ENCODE measurements at regions not wholly inside any gene's neighbourhood (a gene's known extent, or its start where the extent isn't known, plus 50 kb on each side); places are given as distances from the start of the nearest gene placed in this dataset.
"Not testable (repeated sequence)": the region's sequence is repeated elsewhere in the genome, so short reads cannot be mapped to it uniquely, and the experiment has no call there.

DNA sequence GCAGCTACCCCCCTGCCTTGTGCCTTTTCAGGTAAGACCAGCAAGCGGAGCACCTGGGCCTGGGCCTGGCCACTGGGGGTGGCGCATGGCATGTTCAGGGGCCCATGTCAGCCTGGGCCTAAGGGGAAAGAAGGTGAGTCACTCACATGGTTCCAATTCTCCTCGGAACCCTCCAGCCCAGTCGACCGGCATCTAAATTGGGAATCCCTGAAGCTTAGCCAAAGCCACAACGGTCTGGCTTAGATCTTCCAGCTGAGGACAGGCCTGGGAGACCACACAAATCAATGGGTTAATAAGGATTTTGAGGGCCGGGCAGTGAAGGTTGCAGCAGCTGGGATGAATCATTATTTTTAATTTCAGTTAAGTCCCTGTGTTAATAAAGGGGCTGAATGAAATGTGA, 145.1 kb upstream of the SMYD2 start:
- DNase-seq (ENCODE audit: low read depth), result no peak
- no peak overlapping the region for H3K4me3 ChIP-seq (ENCODE audit: low read depth, low read length)
- no peak for TF ChIP-seq CTCF (IDR thresholded peaks at IDR 0.05; ENCODE audit: insufficient read depth, low read depth, low read length)

DNA sequence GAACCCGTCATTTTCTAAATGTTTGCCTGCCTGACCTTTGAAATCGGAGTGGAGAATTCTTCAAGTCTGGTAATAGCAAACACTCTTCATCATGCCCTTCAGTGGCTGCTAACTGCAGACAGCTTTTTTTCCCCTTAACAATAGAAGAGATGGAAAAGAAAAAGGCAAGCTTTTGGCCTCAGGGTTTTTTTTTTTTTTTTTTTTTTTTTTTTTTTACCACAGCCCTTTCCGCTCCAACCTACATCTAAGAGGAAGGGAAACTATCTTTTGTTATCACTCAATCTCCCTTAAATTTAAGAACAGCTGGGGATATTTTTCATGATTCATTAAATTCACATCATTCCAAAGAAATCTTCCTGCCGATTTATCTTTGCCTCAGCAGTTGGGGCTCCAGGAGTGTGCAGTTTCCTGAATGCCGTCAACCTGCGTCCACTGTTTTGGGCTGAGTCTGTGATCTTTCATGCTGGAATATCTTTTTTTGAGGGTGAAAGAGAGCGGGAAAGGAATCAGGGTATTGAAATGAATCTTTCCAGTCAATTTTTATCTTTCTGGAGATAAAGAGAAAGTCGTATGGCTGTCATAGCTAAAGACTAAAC, 144.5 kb upstream of the SMYD2 start:
- H3K4me3 ChIP-seq (ENCODE audit: low read depth, low read length), result no peak overlapping the region
- DNase-seq (ENCODE audit: low read depth), result no peak
- no peak for TF ChIP-seq CTCF (IDR thresholded peaks at IDR 0.05; ENCODE audit: insufficient read depth, low read depth, low read length)

DNA sequence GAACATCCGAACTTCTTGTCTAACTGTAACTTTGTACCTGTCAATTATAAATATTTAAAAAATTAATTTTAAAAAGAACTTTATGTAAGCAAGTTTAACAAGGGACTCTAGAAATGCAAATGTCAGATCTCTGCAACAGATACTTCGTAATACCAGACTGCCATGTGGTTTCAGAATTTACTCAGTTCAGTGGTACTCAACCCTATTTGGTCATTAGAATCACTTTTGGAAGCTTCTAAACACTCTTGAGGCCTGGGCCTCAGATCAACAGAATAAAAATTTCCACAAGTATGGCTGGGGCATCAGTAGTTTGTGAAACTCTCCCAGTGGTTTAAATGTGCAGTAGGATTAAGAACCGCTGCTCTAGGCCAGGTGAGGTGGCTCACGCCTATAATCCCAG, 139.5 kb upstream of the SMYD2 start:
- H3K4me3 ChIP-seq (ENCODE audit: low read depth, low read length), result no peak overlapping the region
- no peak for DNase-seq (ENCODE audit: low read depth)
- no peak for TF ChIP-seq CTCF (IDR thresholded peaks at IDR 0.05; ENCODE audit: insufficient read depth, low read depth, low read length)

GRCh38 chr1:214143006-214143992, 137.7 kb upstream of the SMYD2 start:
- no peak for DNase-seq (ENCODE audit: low read depth)
- TF ChIP-seq CTCF (IDR thresholded peaks at IDR 0.05; ENCODE audit: insufficient read depth, low read depth, low read length), result no peak
- H3K4me3 ChIP-seq (ENCODE audit: low read depth, low read length), result no peak overlapping the region

DNA sequence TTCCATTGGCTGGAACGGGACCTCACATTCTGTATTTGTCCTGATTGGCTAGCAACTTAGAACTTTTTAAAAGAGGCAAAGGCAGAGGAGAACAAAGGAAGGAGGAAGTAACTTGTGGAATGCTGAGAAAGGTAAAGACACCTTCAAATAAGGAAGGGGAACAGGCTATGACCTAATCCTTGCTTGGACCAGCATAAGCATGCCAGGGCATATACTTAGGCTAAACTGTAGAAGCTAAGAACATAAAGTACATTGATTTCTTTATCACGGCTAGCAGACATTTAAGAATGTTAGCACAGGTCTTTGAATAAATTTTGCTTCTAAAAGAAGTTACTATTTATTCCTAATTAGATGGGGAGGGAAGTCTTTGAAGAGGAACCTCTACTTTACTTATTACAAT, 136.4 kb upstream of the SMYD2 start:
- not testable (repeated sequence) for DNase-seq (ENCODE audit: low read depth); H3K4me3 ChIP-seq (ENCODE audit: low read depth, low read length)

GRCh38 chr1:214146523-214146922, 134.4 kb upstream of the SMYD2 start:
- DNase-seq (ENCODE audit: low read depth), result no peak
- no peak overlapping the region for H3K4me3 ChIP-seq (ENCODE audit: low read depth, low read length)
- no peak for TF ChIP-seq CTCF (IDR thresholded peaks at IDR 0.05; ENCODE audit: insufficient read depth, low read depth, low read length)

GRCh38 chr1:214154596-214155292, 126.2 kb upstream of the SMYD2 start:
- no peak for TF ChIP-seq CTCF (IDR thresholded peaks at IDR 0.05; ENCODE audit: insufficient read depth, low read depth, low read length)
- no peak for DNase-seq (ENCODE audit: low read depth)
- H3K4me3 ChIP-seq (ENCODE audit: low read depth, low read length), result no peak overlapping the region

Measured in fibroblast of villous mesenchyme (primary cell).